Hepatocyte (in vitro differentiated cells): ENCODE measurements at regions not wholly inside any gene's neighbourhood (a gene's known extent, or its start where the extent isn't known, plus 50 kb on each side); places are given as distances from the start of the nearest gene placed in this dataset.
A peak's percentile ranks its signal among the peaks of the same experiment; 100 is the strongest.

Experiments used
- DNase-seq: peaks from one replicate; pipeline ENCODE4 v3.0.0-alpha.2; 2016; ENCODE audit warnings: low spot score
- H2AFZ ChIP-seq: fragments of 200-600 bp; sonication (generic); 2 replicates; pipeline ENCODE4 v1.6.0; 2016; ENCODE audit warnings: antibody characterized with exemption, mild to moderate bottlenecking
- H3K27ac ChIP-seq: fragments of 200-600 bp; sonication (generic); 2 replicates; pipeline ENCODE4 v1.5.1; 2016; ENCODE audit warnings: mild to moderate bottlenecking
- H3K27me3 ChIP-seq: fragments of 200-600 bp; sonication (generic); 2 replicates; pipeline ENCODE4 v1.6.1; 2016
- H3K36me3 ChIP-seq: fragments of 200-600 bp; sonication (generic); replicated peaks from 2 replicates; pipeline ENCODE4 v1.5.1; 2016; ENCODE audit warnings: low read depth; ENCODE audit not compliant: insufficient read depth
- H3K4me1 ChIP-seq: fragments of 200-600 bp; sonication (generic); 2 replicates; pipeline ENCODE4 v1.5.1; 2016; ENCODE audit warnings: mild to moderate bottlenecking, moderate library complexity; ENCODE audit not compliant: insufficient read depth
- H3K4me2 ChIP-seq: fragments of 200-600 bp; sonication (generic); 2 replicates; pipeline ENCODE4 v1.6.0; 2016
- H3K4me3 ChIP-seq: fragments of 200-600 bp; sonication (generic); 2 replicates; pipeline ENCODE4 v1.5.1; 2016; ENCODE audit warnings: mild to moderate bottlenecking
- H3K79me2 ChIP-seq: fragments of 200-600 bp; sonication (generic); 2 replicates; pipeline ENCODE4 v1.6.0; 2017; ENCODE audit warnings: mild to moderate bottlenecking
- H3K9me2 ChIP-seq: fragments of 200-600 bp; sonication (generic); replicated peaks from 2 replicates; pipeline ENCODE4 v1.6.0; 2017; ENCODE audit warnings: mild to moderate bottlenecking; ENCODE audit not compliant: insufficient read depth
- H3K9me3 ChIP-seq: fragments of 200-600 bp; sonication (generic); 2 replicates; pipeline ENCODE4 v1.5.1; 2016; ENCODE audit warnings: low read depth, mild to moderate bottlenecking
- H4K20me1 ChIP-seq: fragments of 200-600 bp; sonication (generic); 2 replicates; pipeline ENCODE4 v1.6.0; 2016; ENCODE audit warnings: mild to moderate bottlenecking; ENCODE audit not compliant: insufficient read depth, poor library complexity, severe bottlenecking
- EZH2 ChIP-seq: fragments of 200-600 bp; sonication (generic); IDR thresholded peaks from 2 replicates; pipeline ENCODE4 v1.6.1; 2016; ENCODE audit warnings: antibody characterized with exemption, mild to moderate bottlenecking, borderline replicate concordance
- EZH2phosphoT487 ChIP-seq: fragments of 200-600 bp; sonication (generic); IDR thresholded peaks from one replicate; pipeline ENCODE4 v1.6.1; 2018; ENCODE audit warnings: antibody characterized with exemption, mild to moderate bottlenecking, low read depth, moderate library complexity; ENCODE audit not compliant: unreplicated experiment, severe bottlenecking
- WGBS: methylation state at CpG from one replicate; pipeline ENCODE4 v1.1.6; 2016; ENCODE audit warnings: low lambda C conversion rate; ENCODE audit errors: missing lambda C conversion rate; 5-methylcytosine and 5-hydroxymethylcytosine counted together
- TF ChIP-seq, protein P1 (sequence below): fragments of 200-600 bp; sonication (generic); IDR thresholded peaks from 2 replicates; pipeline ENCODE4 v1.5.1; 2016; ENCODE audit warnings: antibody characterized with exemption, mild to moderate bottlenecking; ENCODE audit not compliant: poor library complexity

- DNase-seq = no peak
- WGBS = 94% methylated on average over 34 of the region's 38 CpGs
These were observed 882.7 kb downstream of the BRD1 start for GRCh38 chr22:48944751-48945620.

DNA sequence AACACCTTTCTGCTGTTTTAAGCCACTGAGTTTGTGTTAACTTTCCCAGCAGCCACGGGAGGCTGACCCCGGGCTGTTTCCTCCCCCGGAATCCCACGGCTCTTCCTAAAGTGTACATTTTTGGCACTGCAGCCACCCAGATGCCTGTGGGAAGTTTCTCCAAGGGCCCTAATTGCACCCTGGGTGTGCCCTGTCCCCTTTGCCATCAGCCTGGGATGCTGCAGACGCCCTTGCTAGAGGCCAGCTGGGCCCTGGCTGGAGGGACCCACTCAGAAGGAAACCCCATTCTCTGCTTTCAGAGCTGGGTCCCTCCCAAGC is 883.3 kb downstream of the BRD1 start:
- Histone ChIP-seq H3K27me3 (no peaks in the 10 kb centered on the region), H3K36me3 (no peaks in the 10 kb centered on the region), H3K9me2 (no peaks in the 10 kb centered on the region), H3K79me2 (no peaks in the 10 kb centered on the region), H3K9me3 (no peaks in the 10 kb centered on the region), H4K20me1 (no peaks in the 10 kb centered on the region), H3K4me1 (no peaks in the 10 kb centered on the region), H3K4me3 (no peak overlapping the region), H3K4me2 (no peak overlapping the region), H2AFZ (no peak overlapping the region), H3K27ac (peak overlapping the region; percentile 48)
- TF ChIP-seq EZH2 (no peak), EZH2phosphoT487 (no peak)
- TF ChIP-seq, protein P1, sequence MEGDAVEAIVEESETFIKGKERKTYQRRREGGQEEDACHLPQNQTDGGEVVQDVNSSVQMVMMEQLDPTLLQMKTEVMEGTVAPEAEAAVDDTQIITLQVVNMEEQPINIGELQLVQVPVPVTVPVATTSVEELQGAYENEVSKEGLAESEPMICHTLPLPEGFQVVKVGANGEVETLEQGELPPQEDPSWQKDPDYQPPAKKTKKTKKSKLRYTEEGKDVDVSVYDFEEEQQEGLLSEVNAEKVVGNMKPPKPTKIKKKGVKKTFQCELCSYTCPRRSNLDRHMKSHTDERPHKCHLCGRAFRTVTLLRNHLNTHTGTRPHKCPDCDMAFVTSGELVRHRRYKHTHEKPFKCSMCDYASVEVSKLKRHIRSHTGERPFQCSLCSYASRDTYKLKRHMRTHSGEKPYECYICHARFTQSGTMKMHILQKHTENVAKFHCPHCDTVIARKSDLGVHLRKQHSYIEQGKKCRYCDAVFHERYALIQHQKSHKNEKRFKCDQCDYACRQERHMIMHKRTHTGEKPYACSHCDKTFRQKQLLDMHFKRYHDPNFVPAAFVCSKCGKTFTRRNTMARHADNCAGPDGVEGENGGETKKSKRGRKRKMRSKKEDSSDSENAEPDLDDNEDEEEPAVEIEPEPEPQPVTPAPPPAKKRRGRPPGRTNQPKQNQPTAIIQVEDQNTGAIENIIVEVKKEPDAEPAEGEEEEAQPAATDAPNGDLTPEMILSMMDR = no peak
- no peak for DNase-seq
- 83% methylated on average over 5 of the region's 5 CpGs for WGBS

More at GRCh38 chr22:48944751-48945620, 882.7 kb downstream of the BRD1 start:
- Histone ChIP-seq H3K79me2 (no peaks in the 10 kb centered on the region), H3K36me3 (no peaks in the 10 kb centered on the region), H3K4me3 (no peak overlapping the region), H3K9me2 (no peaks in the 10 kb centered on the region), H3K27ac (no peak overlapping the region), H3K9me3 (no peaks in the 10 kb centered on the region), H3K4me2 (no peak overlapping the region), H2AFZ (no peak overlapping the region), H3K27me3 (no peaks in the 10 kb centered on the region), H3K4me1 (no peaks in the 10 kb centered on the region), H4K20me1 (no peaks in the 10 kb centered on the region)
- no peak for TF ChIP-seq EZH2
- TF ChIP-seq, protein P1 = no peak
- TF ChIP-seq EZH2phosphoT487 = no peak

- H3K9me3 ChIP-seq = no peaks in the 10 kb centered on the region
- no peak overlapping the region for H3K4me2 ChIP-seq
- no peaks in the 10 kb centered on the region for H3K79me2 ChIP-seq
- no peaks in the 10 kb centered on the region for H3K4me1 ChIP-seq
- no peaks in the 10 kb centered on the region for H3K36me3 ChIP-seq
- H3K4me3 ChIP-seq = no peak overlapping the region
- no peak overlapping the region for H2AFZ ChIP-seq
- peak overlapping the region; percentile 76 for H3K27ac ChIP-seq
- DNase-seq = peak; percentile 80
- H3K27me3 ChIP-seq = no peaks in the 10 kb centered on the region
- 64% methylated on average over 24 of the region's 24 CpGs for WGBS
- TF ChIP-seq EZH2phosphoT487 = no peak
- TF ChIP-seq, protein P1 = peak; percentile 53
- TF ChIP-seq EZH2 = no peak
- H4K20me1 ChIP-seq = no peaks in the 10 kb centered on the region
- no peaks in the 10 kb centered on the region for H3K9me2 ChIP-seq
These were observed 883.9 kb downstream of the BRD1 start for GRCh38 chr22:48943567-48944432.
